ENCODE measurements at regions not wholly inside any gene's neighbourhood (a gene's known extent, or its start where the extent isn't known, plus 50 kb on each side); places are given as distances from the start of the nearest gene placed in this dataset.

- no peak for TF ChIP-seq CTCF (conservative IDR thresholded peaks at IDR 0.05)
- no peak for TF ChIP-seq ZFX (IDR thresholded peaks at IDR 0.05)
These were observed 184.6 kb upstream of the ERBB4 start for GRCh38 chr2:212723226-212723625.
